ENCODE measurements at regions not wholly inside any gene's neighbourhood (a gene's known extent, or its start where the extent isn't known, plus 50 kb on each side); places are given as distances from the start of the nearest gene placed in this dataset.

- CTCF ChIA-PET, result no interaction called here
- Histone ChIP-seq H3K9ac (ENCODE audit: low read length) (no peak overlapping the region), H3K9me3 (ENCODE audit: low read length) (no peaks in the 10 kb centered on the region), H3K9me2 (replicated peaks; ENCODE audit: low read length) (no peaks in the 10 kb centered on the region), H4K20me1 (ENCODE audit: low read length) (no peaks in the 10 kb centered on the region), H3K79me2 (ENCODE audit: low read length) (no peaks in the 10 kb centered on the region), H2AFZ (ENCODE audit: low read length) (no peak overlapping the region), H3K4me3 (ENCODE audit: low read length) (no peak overlapping the region), H3K27me3 (ENCODE audit: low read length) (no peaks in the 10 kb centered on the region), H3K4me1 (ENCODE audit: insufficient read depth, low read length) (no peaks in the 10 kb centered on the region), H3K36me3 (ENCODE audit: low read depth, low read length) (no peaks in the 10 kb centered on the region), H3K4me2 (ENCODE audit: low read length) (no peak overlapping the region), H3K27ac (ENCODE audit: low read length) (no peak overlapping the region), H3F3A (ENCODE audit: low read length, unreplicated experiment) (no peaks in the 10 kb centered on the region)
- no TSS peak for BruUV-seq (replicated peaks)
- intact Hi-C loops (cut with micrococcal nuclease), result no loop called here
- TF ChIP-seq EZH2phosphoT487 (IDR thresholded peaks at IDR 0.05; ENCODE audit: borderline replicate concordance, low read length) (no peak), EZH2 (IDR thresholded peaks at IDR 0.05; ENCODE audit: low read length, unreplicated experiment) (no peak), CTCF (conservative IDR thresholded peaks at IDR 0.05; ENCODE audit: low read depth, low read length) (no peak)
- ATAC-seq, result no peak
- DNase-seq, result no peak
- POLR2A ChIA-PET (ENCODE audit: unreplicated experiment), result no interaction called here
Measured at GRCh38 chr2:162919111-162919510, 80.5 kb upstream of the KCNH7 start.

- Histone ChIP-seq H3K4me3 (ENCODE audit: low read length) (no peak overlapping the region), H3K4me1 (ENCODE audit: insufficient read depth, low read length) (no peaks in the 10 kb centered on the region), H3K27me3 (ENCODE audit: low read length) (no peaks in the 10 kb centered on the region), H3K79me2 (ENCODE audit: low read length) (no peaks in the 10 kb centered on the region), H4K20me1 (ENCODE audit: low read length) (no peaks in the 10 kb centered on the region), H2AFZ (ENCODE audit: low read length) (no peak overlapping the region), H3K9me3 (ENCODE audit: low read length) (no peaks in the 10 kb centered on the region), H3F3A (ENCODE audit: low read length, unreplicated experiment) (no peaks in the 10 kb centered on the region), H3K36me3 (ENCODE audit: low read depth, low read length) (no peaks in the 10 kb centered on the region), H3K27ac (ENCODE audit: low read length) (no peak overlapping the region), H3K9ac (ENCODE audit: low read length) (no peak overlapping the region), H3K4me2 (ENCODE audit: low read length) (no peak overlapping the region), H3K9me2 (replicated peaks; ENCODE audit: low read length) (no peaks in the 10 kb centered on the region)
- TF ChIP-seq CTCF (conservative IDR thresholded peaks at IDR 0.05; ENCODE audit: low read depth, low read length) (no peak), EZH2 (IDR thresholded peaks at IDR 0.05; ENCODE audit: low read length, unreplicated experiment) (no peak), EZH2phosphoT487 (IDR thresholded peaks at IDR 0.05; ENCODE audit: borderline replicate concordance, low read length) (no peak)
- CTCF ChIA-PET, result no interaction called here
- POLR2A ChIA-PET (ENCODE audit: unreplicated experiment), result no interaction called here
- no peak for ATAC-seq
- no TSS peak for BruUV-seq (replicated peaks)
- intact Hi-C loops (cut with micrococcal nuclease), result no loop called here
- no peak for DNase-seq
Measured at GRCh38 chr2:162917626-162918025, 79.1 kb upstream of the KCNH7 start.

- peak overlapping the region; percentile 30; the same call in 1 of the 2 replicates for H3K4me3 ChIP-seq (ENCODE audit: low read length)
- H3K27ac ChIP-seq (ENCODE audit: low read length), result no peak overlapping the region
- H3K4me1 ChIP-seq (ENCODE audit: insufficient read depth, low read length), result no peaks in the 10 kb centered on the region
- H3K36me3 ChIP-seq (ENCODE audit: low read depth, low read length), result no peaks in the 10 kb centered on the region
- no peaks in the 10 kb centered on the region for H3K9me3 ChIP-seq (ENCODE audit: low read length)
- ChIA-PET CTCF (no interaction called here), POLR2A (ENCODE audit: unreplicated experiment) (no interaction called here)
- H3F3A ChIP-seq (ENCODE audit: low read length, unreplicated experiment), result no peaks in the 10 kb centered on the region
- H3K4me2 ChIP-seq (ENCODE audit: low read length), result peak overlapping the region; percentile 51
- DNase-seq, result no peak
- no peak overlapping the region for H2AFZ ChIP-seq (ENCODE audit: low read length)
- no peaks in the 10 kb centered on the region for H3K79me2 ChIP-seq (ENCODE audit: low read length)
- no peak for ATAC-seq
- H3K9me2 ChIP-seq (replicated peaks; ENCODE audit: low read length), result no peaks in the 10 kb centered on the region
- H4K20me1 ChIP-seq (ENCODE audit: low read length), result no peaks in the 10 kb centered on the region
- TF ChIP-seq EZH2 (IDR thresholded peaks at IDR 0.05; ENCODE audit: low read length, unreplicated experiment) (no peak), CTCF (conservative IDR thresholded peaks at IDR 0.05; ENCODE audit: low read depth, low read length) (no peak), EZH2phosphoT487 (IDR thresholded peaks at IDR 0.05; ENCODE audit: borderline replicate concordance, low read length) (no peak)
- no peaks in the 10 kb centered on the region for H3K27me3 ChIP-seq (ENCODE audit: low read length)
- no peak overlapping the region for H3K9ac ChIP-seq (ENCODE audit: low read length)
- no TSS peak for BruUV-seq (replicated peaks)
- intact Hi-C loops (cut with micrococcal nuclease), result no loop called here
Measured at GRCh38 chr2:162916286-162916801, 77.8 kb upstream of the KCNH7 start.

Data from PC-3 (cell line).